Activated B cell treated with CpG ODN at 0.5 μM for 24 hours (primary cell): ENCODE measurements at regions not wholly inside any gene's neighbourhood (a gene's known extent, or its start where the extent isn't known, plus 50 kb on each side); places are given as distances from the start of the nearest gene placed in this dataset.

Experiments used
- ATAC-seq: fragments of 200-7000 bp; cut with Tn5 transposase; one replicate; pipeline ENCODE4 v1.10.0; 2021; ENCODE audit warnings: low read depth, mild to moderate bottlenecking, moderate library complexity
- CTCF ChIA-PET: fragments of 350-600 bp; sonication (Branson Sonifier 250); formaldehyde crosslinking; loops from one replicate; lab custom pipeline; 2021; ENCODE audit warnings: antibody characterized with exemption; lab: Charles Lee
- POLR2A ChIA-PET: fragments of 350-600 bp; sonication (Branson Sonifier 250); formaldehyde crosslinking; loops from one replicate; lab custom pipeline; 2021; ENCODE audit warnings: antibody characterized with exemption; lab: Charles Lee
- DNase-seq: peaks from one replicate; pipeline ENCODE4 v3.0.0; 2022
- H3K27ac Mint-ChIP-seq: one replicate; pipeline ENCODE4 v1.8.0; 2020; ENCODE audit warnings: mixed read lengths
- H3K27me3 Mint-ChIP-seq: one replicate; pipeline ENCODE4 v1.8.0; 2021; ENCODE audit warnings: mixed read lengths
- H3K36me3 Mint-ChIP-seq: one replicate; pipeline ENCODE4 v1.8.0; 2021; ENCODE audit warnings: low read depth, mixed read lengths
- H3K4me1 Mint-ChIP-seq: one replicate; pipeline ENCODE4 v1.8.0; 2021; ENCODE audit warnings: mixed read lengths
- H3K4me3 Mint-ChIP-seq: one replicate; pipeline ENCODE4 v1.8.0; 2020; ENCODE audit warnings: mild to moderate bottlenecking, mixed read lengths
- H3K9me3 Mint-ChIP-seq: one replicate; pipeline ENCODE4 v1.8.0; 2020; ENCODE audit warnings: mixed read lengths
- CTCF ChIP-seq: fragments of 200-600 bp; IDR thresholded peaks from one replicate; pipeline ENCODE4 v1.8.0; 2022; ENCODE audit warnings: antibody characterized with exemption, mild to moderate bottlenecking
- intact Hi-C: fragments of 100-400 bp; cut with micrococcal nuclease; formaldehyde crosslinking; loops from one replicate; pipeline ENCODE4 v1.15.1; 2024

DNA sequence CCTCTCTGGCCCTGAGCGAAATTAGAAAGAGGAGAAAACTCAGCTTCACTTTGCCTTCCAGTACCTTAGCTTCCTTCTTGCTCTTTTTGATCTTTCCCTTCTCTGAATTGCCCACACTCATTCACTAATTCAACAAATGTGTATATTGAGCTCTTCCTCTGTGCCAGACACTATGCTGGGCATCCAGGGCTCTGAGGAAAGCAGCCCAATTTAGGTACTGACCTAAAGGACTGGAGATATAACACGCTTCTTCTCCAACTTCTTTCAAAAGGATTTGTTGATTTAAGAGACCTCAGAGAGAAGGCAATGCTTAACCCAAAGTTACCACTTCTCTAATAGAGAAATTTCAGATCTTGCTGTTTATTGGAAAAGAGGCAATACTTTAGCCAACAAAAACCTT lies 103.6 kb downstream of the TMPRSS5 start:
- ATAC-seq (no peak), DNase-seq (no peak)
- Mint-ChIP-seq H3K9me3 (peaks cover 4% of the 10 kb centered on the region), H3K36me3 (no peaks in the 10 kb centered on the region), H3K4me3 (no peak overlapping the region), H3K4me1 (no peaks in the 10 kb centered on the region), H3K27ac (no peak overlapping the region), H3K27me3 (peaks cover 8% of the 10 kb centered on the region)
- POLR2A ChIA-PET = no interaction called here
- TF ChIP-seq CTCF = no peak
- CTCF ChIA-PET = no interaction called here
- intact Hi-C loops = no loop called here

- POLR2A ChIA-PET = no interaction called here
- CTCF ChIA-PET = no interaction called here
- H3K27me3 Mint-ChIP-seq = peaks cover 25% of the 10 kb centered on the region
- no peak overlapping the region for H3K4me3 Mint-ChIP-seq
- DNase-seq (no peak), ATAC-seq (no peak)
- intact Hi-C loops = no loop called here
- no peak for TF ChIP-seq CTCF
- no peak overlapping the region for H3K27ac Mint-ChIP-seq
- H3K36me3 Mint-ChIP-seq = no peaks in the 10 kb centered on the region
- no peaks in the 10 kb centered on the region for H3K4me1 Mint-ChIP-seq
- H3K9me3 Mint-ChIP-seq = peaks cover 11% of the 10 kb centered on the region
Observed at GRCh38 chr11:113596658-113597057, 109.5 kb downstream of the TMPRSS5 start.

DNA sequence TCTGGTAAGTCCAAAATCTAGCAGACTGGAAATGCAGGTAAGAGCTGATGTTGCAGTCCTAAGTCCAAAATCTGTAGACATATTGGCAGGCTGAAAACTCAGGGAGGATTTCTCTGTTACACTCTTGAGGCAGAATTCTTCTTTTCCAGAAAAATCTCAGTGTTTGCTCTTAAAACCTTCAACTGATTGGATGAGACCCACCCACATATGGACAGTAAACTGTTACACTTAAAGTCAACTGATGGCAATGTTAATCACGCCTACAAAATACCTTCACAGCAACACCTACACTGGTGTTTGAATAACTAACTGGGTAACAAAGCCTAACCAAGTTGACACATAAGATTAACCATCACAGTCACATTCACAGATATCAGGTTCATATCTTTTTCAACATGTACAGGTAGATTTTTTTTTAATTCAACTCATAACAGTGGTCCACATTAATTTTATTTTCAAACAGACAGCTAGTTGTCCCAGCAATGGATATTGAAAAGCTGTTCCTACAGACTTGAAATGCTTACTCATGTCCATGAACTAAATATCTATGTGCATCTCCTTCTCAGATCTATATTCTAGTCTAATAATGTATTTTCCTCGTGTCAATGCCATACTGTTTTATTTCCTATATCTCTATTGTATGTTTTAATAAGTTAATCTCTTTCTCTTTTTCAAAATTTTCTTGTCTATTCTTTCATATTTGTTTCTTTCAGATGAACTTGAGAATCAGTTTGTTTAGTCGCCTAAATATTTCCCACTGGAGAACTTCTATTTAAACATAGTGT lies 110.1 kb downstream of the TMPRSS5 start:
- DNase-seq (no peak), ATAC-seq (no peak)
- ChIA-PET CTCF (no interaction called here), POLR2A (no interaction called here)
- Mint-ChIP-seq H3K9me3 (peaks cover 11% of the 10 kb centered on the region), H3K27me3 (peaks cover 25% of the 10 kb centered on the region), H3K36me3 (no peaks in the 10 kb centered on the region), H3K4me1 (no peaks in the 10 kb centered on the region), H3K27ac (no peak overlapping the region), H3K4me3 (no peak overlapping the region)
- intact Hi-C loops = no loop called here
- no peak for TF ChIP-seq CTCF

DNA sequence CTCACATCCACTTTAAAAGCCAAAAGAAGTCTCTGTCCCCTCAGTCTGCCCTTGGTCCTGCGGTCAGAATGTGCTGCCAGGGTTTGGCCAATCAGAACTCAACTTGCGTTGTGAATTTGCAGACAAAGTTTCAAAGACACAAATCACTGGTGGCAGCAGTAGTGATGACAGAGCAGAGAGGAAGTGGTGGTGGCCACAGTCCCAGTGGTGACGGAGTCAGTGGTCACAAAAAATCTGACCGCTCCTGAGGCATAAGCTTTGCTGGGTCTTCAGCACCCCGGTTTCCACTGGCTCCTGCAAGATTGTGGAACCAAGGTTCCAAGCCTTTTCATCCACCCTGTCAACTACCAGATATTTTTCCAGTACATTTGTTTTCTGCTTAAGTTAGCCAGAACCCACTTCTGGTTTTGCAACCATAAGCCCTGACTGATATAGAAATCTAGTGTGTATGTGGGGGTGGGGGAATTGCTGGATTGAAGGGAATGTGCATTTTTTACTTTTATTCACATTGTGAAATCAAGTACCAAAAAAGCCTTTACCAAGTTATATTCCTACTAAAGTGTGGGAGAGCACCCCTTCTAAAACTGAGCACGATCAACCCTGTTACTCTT lies 112.3 kb downstream of the TMPRSS5 start:
- Mint-ChIP-seq H3K27ac (no peak overlapping the region), H3K9me3 (peaks cover 11% of the 10 kb centered on the region), H3K27me3 (peaks cover 33% of the 10 kb centered on the region), H3K36me3 (no peaks in the 10 kb centered on the region), H3K4me3 (no peak overlapping the region), H3K4me1 (no peaks in the 10 kb centered on the region)
- intact Hi-C loops = no loop called here
- no peak for TF ChIP-seq CTCF
- ATAC-seq (no peak), DNase-seq (no peak)
- ChIA-PET POLR2A (no interaction called here), CTCF (no interaction called here)

- no peaks in the 10 kb centered on the region for H3K36me3 Mint-ChIP-seq
- no peak for ATAC-seq
- peaks cover 19% of the 10 kb centered on the region for H3K27me3 Mint-ChIP-seq
- H3K9me3 Mint-ChIP-seq = peaks cover 6% of the 10 kb centered on the region
- H3K4me3 Mint-ChIP-seq = no peak overlapping the region
- intact Hi-C loops = no loop called here
- no peak for DNase-seq
- H3K4me1 Mint-ChIP-seq = no peaks in the 10 kb centered on the region
- no peak overlapping the region for H3K27ac Mint-ChIP-seq
- ChIA-PET CTCF (no interaction called here), POLR2A (no interaction called here)
- TF ChIP-seq CTCF = no peak
Observed at GRCh38 chr11:113591117-113591516, 115.0 kb downstream of the TMPRSS5 start.
